Suprapubic skin (tissue), 4 donors: ENCODE measurements at regions not wholly inside any gene's neighbourhood (a gene's known extent, or its start where the extent isn't known, plus 50 kb on each side); places are given as distances from the start of the nearest gene placed in this dataset.

ENCODE experiments used
- EP300 ChIP-seq: sonication (generic); formaldehyde crosslinking; IDR thresholded peaks from one replicate; pipeline ENCODE4 v1.6.1; 2017; ENCODE audit warnings: antibody characterized with exemption
- POLR2A ChIP-seq, 2 donors: fragments of 450-650 bp; IDR thresholded peaks; one replicate each; pipeline ENCODE4 v1.6.1; 2017; ENCODE audit warnings: antibody characterized with exemption in 2 of 2, mild to moderate bottlenecking in 2 of 2, moderate library complexity in 2 of 2
- POLR2AphosphoS5 ChIP-seq, 3 donors: sonication (generic); formaldehyde crosslinking; IDR thresholded peaks; one replicate each; pipeline ENCODE4 v1.6.1; 2017; ENCODE audit warnings: antibody characterized with exemption in 3 of 3
- TF ChIP-seq, protein P1 (sequence below), 2 donors: fragments of 200-600 bp in 1 of 2; fragments of 450-650 bp in 1 of 2; sonication (generic) in 1 of 2; IDR thresholded peaks; one replicate each; pipeline ENCODE4 v1.5.1; 2016 to 2019; ENCODE audit warnings: antibody characterized with exemption in 2 of 2, mild to moderate bottlenecking in 1 of 2, moderate library complexity in 1 of 2

DNA sequence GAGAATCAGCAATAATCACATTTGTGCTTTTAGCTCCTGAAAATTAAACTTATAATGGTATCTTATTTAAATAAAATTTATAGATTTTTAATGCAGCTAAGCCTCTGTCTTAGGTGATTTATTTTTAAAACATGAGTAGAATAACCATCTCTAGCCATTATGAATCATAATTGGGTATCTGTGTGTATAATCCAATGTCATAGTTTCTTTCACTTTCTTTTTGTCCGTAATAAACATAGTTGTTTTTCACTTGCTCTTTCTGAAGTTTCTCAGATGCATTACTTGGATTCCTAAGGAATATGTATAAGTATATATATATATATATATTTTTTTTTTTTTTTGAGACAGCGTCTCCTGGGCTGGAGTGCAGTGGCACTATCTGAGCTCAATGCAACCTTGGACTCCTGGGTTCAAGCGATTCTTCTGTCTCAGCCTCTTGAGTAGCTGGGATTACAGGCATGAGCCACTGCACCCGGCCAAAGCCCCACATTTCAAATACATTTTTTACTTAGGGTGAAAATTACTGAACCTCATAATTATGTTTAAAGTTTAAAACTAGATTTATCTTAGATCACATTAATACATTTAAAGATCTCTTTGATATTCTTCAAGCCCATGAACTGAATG, 377.1 kb downstream of the PRDM9 start:
- TF ChIP-seq POLR2A (IDR thresholded peaks at IDR 0.05): no peak
- TF ChIP-seq, protein P1, sequence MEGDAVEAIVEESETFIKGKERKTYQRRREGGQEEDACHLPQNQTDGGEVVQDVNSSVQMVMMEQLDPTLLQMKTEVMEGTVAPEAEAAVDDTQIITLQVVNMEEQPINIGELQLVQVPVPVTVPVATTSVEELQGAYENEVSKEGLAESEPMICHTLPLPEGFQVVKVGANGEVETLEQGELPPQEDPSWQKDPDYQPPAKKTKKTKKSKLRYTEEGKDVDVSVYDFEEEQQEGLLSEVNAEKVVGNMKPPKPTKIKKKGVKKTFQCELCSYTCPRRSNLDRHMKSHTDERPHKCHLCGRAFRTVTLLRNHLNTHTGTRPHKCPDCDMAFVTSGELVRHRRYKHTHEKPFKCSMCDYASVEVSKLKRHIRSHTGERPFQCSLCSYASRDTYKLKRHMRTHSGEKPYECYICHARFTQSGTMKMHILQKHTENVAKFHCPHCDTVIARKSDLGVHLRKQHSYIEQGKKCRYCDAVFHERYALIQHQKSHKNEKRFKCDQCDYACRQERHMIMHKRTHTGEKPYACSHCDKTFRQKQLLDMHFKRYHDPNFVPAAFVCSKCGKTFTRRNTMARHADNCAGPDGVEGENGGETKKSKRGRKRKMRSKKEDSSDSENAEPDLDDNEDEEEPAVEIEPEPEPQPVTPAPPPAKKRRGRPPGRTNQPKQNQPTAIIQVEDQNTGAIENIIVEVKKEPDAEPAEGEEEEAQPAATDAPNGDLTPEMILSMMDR (IDR thresholded peaks at IDR 0.05): no peak
- no peak for TF ChIP-seq EP300
- TF ChIP-seq POLR2AphosphoS5 (IDR thresholded peaks at IDR 0.05): no peak
